ENCODE measurements at regions not wholly inside any gene's neighbourhood (a gene's known extent, or its start where the extent isn't known, plus 50 kb on each side); places are given as distances from the start of the nearest gene placed in this dataset.

GRCh38 chr13:62331384-62331783 is 915.7 kb upstream of the PCDH20 start:
- Histone ChIP-seq H3K9ac (ENCODE audit: low read depth in 1 of 2, low read length in 2 of 2) (no peak overlapping the region), H3K9me3 (ENCODE audit: control insufficient read depth in 4 of 4, low read length in 3 of 4) (no peaks in the 10 kb centered on the region), H3K27me3 (ENCODE audit: control insufficient read depth in 4 of 4, insufficient read depth in 4 of 4, low read length in 3 of 4) (no peaks in the 10 kb centered on the region), H3K36me3 (ENCODE audit: control insufficient read depth in 4 of 4, insufficient read depth in 3 of 4, low read depth in 1 of 4, low read length in 3 of 4) (no peaks in the 10 kb centered on the region), H3K27ac (ENCODE audit: low read depth in 1 of 2, low read length in 2 of 2) (no peak overlapping the region), H3K4me3 (ENCODE audit: low read depth in 1 of 3, low read length in 3 of 3) (no peak overlapping the region), H3K4me1 (ENCODE audit: control insufficient read depth in 4 of 4, insufficient read depth in 4 of 4, low read length in 3 of 4) (no peaks in the 10 kb centered on the region)
- no peak for DNase-seq (ENCODE audit: low spot score)
- 71% methylated on average over 2 of the region's 2 CpGs for WGBS
- TF ChIP-seq, protein P1, sequence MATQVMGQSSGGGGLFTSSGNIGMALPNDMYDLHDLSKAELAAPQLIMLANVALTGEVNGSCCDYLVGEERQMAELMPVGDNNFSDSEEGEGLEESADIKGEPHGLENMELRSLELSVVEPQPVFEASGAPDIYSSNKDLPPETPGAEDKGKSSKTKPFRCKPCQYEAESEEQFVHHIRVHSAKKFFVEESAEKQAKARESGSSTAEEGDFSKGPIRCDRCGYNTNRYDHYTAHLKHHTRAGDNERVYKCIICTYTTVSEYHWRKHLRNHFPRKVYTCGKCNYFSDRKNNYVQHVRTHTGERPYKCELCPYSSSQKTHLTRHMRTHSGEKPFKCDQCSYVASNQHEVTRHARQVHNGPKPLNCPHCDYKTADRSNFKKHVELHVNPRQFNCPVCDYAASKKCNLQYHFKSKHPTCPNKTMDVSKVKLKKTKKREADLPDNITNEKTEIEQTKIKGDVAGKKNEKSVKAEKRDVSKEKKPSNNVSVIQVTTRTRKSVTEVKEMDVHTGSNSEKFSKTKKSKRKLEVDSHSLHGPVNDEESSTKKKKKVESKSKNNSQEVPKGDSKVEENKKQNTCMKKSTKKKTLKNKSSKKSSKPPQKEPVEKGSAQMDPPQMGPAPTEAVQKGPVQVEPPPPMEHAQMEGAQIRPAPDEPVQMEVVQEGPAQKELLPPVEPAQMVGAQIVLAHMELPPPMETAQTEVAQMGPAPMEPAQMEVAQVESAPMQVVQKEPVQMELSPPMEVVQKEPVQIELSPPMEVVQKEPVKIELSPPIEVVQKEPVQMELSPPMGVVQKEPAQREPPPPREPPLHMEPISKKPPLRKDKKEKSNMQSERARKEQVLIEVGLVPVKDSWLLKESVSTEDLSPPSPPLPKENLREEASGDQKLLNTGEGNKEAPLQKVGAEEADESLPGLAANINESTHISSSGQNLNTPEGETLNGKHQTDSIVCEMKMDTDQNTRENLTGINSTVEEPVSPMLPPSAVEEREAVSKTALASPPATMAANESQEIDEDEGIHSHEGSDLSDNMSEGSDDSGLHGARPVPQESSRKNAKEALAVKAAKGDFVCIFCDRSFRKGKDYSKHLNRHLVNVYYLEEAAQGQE (IDR thresholded peaks at IDR 0.05), result no peak
- TF ChIP-seq JUND (IDR thresholded peaks at IDR 0.05) (no peak), GABPA (IDR thresholded peaks at IDR 0.05 in 1 of 2, conservative IDR thresholded peaks at IDR 0.05 in 1 of 2) (no peak), HNF4A (conservative IDR thresholded peaks at IDR 0.05) (no peak), RAD21 (IDR thresholded peaks at IDR 0.05) (no peak), MAX (IDR thresholded peaks at IDR 0.05) (no peak), FOXA1 (IDR thresholded peaks at IDR 0.05) (no peak), RXRA (IDR thresholded peaks at IDR 0.05) (no peak)

GRCh38 chr13:62327367-62327766 is 911.7 kb upstream of the PCDH20 start:
- no peaks in the 10 kb centered on the region for H3K9me3 ChIP-seq (ENCODE audit: control insufficient read depth in 4 of 4, low read length in 3 of 4)
- no peak for DNase-seq (ENCODE audit: low spot score)
- no peak overlapping the region for H3K27ac ChIP-seq (ENCODE audit: low read depth in 1 of 2, low read length in 2 of 2)
- H3K4me1 ChIP-seq (ENCODE audit: control insufficient read depth in 4 of 4, insufficient read depth in 4 of 4, low read length in 3 of 4), result no peaks in the 10 kb centered on the region
- 77% methylated on average over 3 of the region's 3 CpGs for WGBS
- H3K9ac ChIP-seq (ENCODE audit: low read depth in 1 of 2, low read length in 2 of 2), result no peak overlapping the region
- no peaks in the 10 kb centered on the region for H3K36me3 ChIP-seq (ENCODE audit: control insufficient read depth in 4 of 4, insufficient read depth in 3 of 4, low read depth in 1 of 4, low read length in 3 of 4)
- no peak overlapping the region for H3K4me3 ChIP-seq (ENCODE audit: low read depth in 1 of 3, low read length in 3 of 3)
- TF ChIP-seq FOXA1 (IDR thresholded peaks at IDR 0.05), result no peak
- TF ChIP-seq TAF1 (conservative IDR thresholded peaks at IDR 0.05), result no peak
- TF ChIP-seq EGR1 (IDR thresholded peaks at IDR 0.05; ENCODE audit: low read depth in 2 of 2), result no peak
- TF ChIP-seq RAD21 (IDR thresholded peaks at IDR 0.05), result no peak
- no peak for TF ChIP-seq GABPA (IDR thresholded peaks at IDR 0.05 in 1 of 2, conservative IDR thresholded peaks at IDR 0.05 in 1 of 2)
- no peak for TF ChIP-seq HNF4G (IDR thresholded peaks at IDR 0.05)
- TF ChIP-seq JUND (IDR thresholded peaks at IDR 0.05), result no peak
- TF ChIP-seq, protein P1 (IDR thresholded peaks at IDR 0.05), result no peak
- no peak for TF ChIP-seq RXRA (IDR thresholded peaks at IDR 0.05)
- TF ChIP-seq SP1 (IDR thresholded peaks at IDR 0.05), result no peak
- TF ChIP-seq NR2F2 (IDR thresholded peaks at IDR 0.05), result no peak
- TF ChIP-seq FOXA2 (IDR thresholded peaks at IDR 0.05), result no peak
- TF ChIP-seq CTCF (IDR thresholded peaks at IDR 0.05; ENCODE audit: low read depth, low read length, missing input control), result no peak
- no peaks in the 10 kb centered on the region for H3K27me3 ChIP-seq (ENCODE audit: control insufficient read depth in 4 of 4, insufficient read depth in 4 of 4, low read length in 3 of 4)

Data from liver (tissue), 8 donors.